Lung (tissue), 11 donors: ENCODE measurements at regions not wholly inside any gene's neighbourhood (a gene's known extent, or its start where the extent isn't known, plus 50 kb on each side); places are given as distances from the start of the nearest gene placed in this dataset.

Experiments used
- ATAC-seq: fragments of 200-7000 bp; cut with Tn5 transposase; one replicate; pipeline ENCODE4 v1.9.1; 2020; ENCODE audit warnings: moderate number of reproducible peaks; ENCODE audit not compliant: insufficient read depth, low FRiP score
- DNase-seq, 3 donors: peaks; one replicate each; pipeline ENCODE4 v3.0.0-alpha.2; 2013 to 2017
- H3K27ac ChIP-seq, 2 donors: one replicate each; pipeline ENCODE4 v1.5.1; 2013; ENCODE audit warnings: mild to moderate bottlenecking in 2 of 2, moderate library complexity in 2 of 2, control low read depth in 1 of 2, inconsistent platforms in 1 of 2, low read depth in 1 of 2, low read length in 1 of 2
- H3K27me3 ChIP-seq, 3 donors: one replicate each; pipeline ENCODE4 v1.5.1; 2013; ENCODE audit warnings: low read length in 2 of 3; ENCODE audit not compliant: control insufficient read depth in 3 of 3, insufficient read depth in 3 of 3
- H3K36me3 ChIP-seq, 4 donors: one replicate each; pipeline ENCODE4 v1.5.1; 2013; ENCODE audit warnings: low read length in 4 of 4, mild to moderate bottlenecking in 1 of 4, moderate library complexity in 1 of 4; ENCODE audit not compliant: control insufficient read depth in 4 of 4, insufficient read depth in 4 of 4
- H3K4me1 ChIP-seq, 5 donors: one replicate each; pipeline ENCODE4 v1.5.1; 2013; ENCODE audit warnings: low read length in 5 of 5, mild to moderate bottlenecking in 2 of 5, moderate library complexity in 1 of 5; ENCODE audit not compliant: control insufficient read depth in 5 of 5, insufficient read depth in 5 of 5
- H3K4me3 ChIP-seq: one replicate; pipeline ENCODE4 v1.5.1; 2013; ENCODE audit warnings: mild to moderate bottlenecking, control low read depth, moderate library complexity
- H3K9ac ChIP-seq, 2 donors: one replicate each; pipeline ENCODE4 v1.5.1; 2013; ENCODE audit warnings: low read length in 2 of 2, control low read depth in 1 of 2; ENCODE audit not compliant: insufficient read depth in 1 of 2
- H3K9me3 ChIP-seq, 4 donors: one replicate each; pipeline ENCODE4 v1.5.1; 2013; ENCODE audit warnings: low read length in 3 of 4, mild to moderate bottlenecking in 1 of 4, moderate library complexity in 1 of 4; ENCODE audit not compliant: control insufficient read depth in 4 of 4, insufficient read depth in 3 of 4
- WGBS, 2 donors: extraction: QIAGEN DNeasy Blood & Tissue Kit; methylation state at CpG; one replicate each; pipeline ENCODE4 v1.1.7; 2013; 5-methylcytosine and 5-hydroxymethylcytosine counted together
- TF ChIP-seq, protein P1 (sequence below): IDR thresholded peaks from 2 replicates; pipeline ENCODE4 v1.5.1; 2012; ENCODE audit warnings: mild to moderate bottlenecking; ENCODE audit errors: control extremely low read depth, extremely low read depth
- donor health status: control.
- donor health status: control.
- donor health status: Bipolar disorder and iron deficiency.
- donor health status: healthy.
- donor health status: DM: yes; HTN: yes; CAD: no.

- ATAC-seq: no peak
- Histone ChIP-seq H3K36me3 (no peaks in the 10 kb centered on the region), H3K4me1 (peaks cover 0 to 4% (median 0%) of the 10 kb centered on the region in 5 donors), H3K9me3 (no peaks in the 10 kb centered on the region), H3K4me3 (no peak overlapping the region), H3K9ac (no peak overlapping the region), H3K27ac (no peak overlapping the region), H3K27me3 (no peaks in the 10 kb centered on the region)
- WGBS, 2 donors: 77 to 87% methylated on average over 12 of the region's 12 CpGs
- no peak for DNase-seq
- TF ChIP-seq, protein P1, sequence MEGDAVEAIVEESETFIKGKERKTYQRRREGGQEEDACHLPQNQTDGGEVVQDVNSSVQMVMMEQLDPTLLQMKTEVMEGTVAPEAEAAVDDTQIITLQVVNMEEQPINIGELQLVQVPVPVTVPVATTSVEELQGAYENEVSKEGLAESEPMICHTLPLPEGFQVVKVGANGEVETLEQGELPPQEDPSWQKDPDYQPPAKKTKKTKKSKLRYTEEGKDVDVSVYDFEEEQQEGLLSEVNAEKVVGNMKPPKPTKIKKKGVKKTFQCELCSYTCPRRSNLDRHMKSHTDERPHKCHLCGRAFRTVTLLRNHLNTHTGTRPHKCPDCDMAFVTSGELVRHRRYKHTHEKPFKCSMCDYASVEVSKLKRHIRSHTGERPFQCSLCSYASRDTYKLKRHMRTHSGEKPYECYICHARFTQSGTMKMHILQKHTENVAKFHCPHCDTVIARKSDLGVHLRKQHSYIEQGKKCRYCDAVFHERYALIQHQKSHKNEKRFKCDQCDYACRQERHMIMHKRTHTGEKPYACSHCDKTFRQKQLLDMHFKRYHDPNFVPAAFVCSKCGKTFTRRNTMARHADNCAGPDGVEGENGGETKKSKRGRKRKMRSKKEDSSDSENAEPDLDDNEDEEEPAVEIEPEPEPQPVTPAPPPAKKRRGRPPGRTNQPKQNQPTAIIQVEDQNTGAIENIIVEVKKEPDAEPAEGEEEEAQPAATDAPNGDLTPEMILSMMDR: no peak
Observed at GRCh38 chr10:3418926-3419325, 246.3 kb upstream of the PITRM1 start.

DNA sequence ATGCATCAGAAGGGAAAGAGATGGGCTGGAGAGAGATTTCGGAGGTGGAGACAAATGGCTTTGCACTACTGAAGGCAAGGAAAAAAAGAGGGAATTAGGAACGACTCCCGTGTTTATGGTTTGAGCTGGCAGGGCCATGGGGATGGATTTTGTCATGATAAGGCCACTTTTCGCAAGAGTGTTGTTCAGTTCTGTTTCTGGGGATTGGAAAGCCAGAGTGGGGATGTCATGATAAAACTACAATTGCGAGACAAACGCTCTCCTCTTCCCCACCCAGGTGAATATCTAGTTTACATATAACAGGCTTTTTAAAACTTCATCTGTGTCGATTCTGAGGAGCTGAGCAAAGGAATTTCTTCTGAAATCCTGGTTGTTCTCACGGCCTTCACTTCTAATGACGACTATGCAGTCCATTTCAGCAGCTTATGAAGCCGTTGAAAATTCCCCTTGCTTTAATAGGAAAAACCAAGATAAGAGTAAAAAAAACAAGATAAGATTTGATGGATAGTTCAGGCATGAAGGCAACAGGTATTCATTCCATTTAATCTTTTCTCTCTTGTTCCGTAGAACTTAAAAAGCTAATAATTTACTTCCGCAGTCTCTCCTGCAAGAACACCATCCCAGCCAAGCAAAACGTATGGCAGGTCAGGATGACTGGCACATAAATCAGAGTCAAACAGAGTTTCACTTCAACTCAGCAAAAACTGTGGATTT is 245.6 kb upstream of the PITRM1 start:
- no peak for ATAC-seq
- no peak overlapping the region for H3K9ac ChIP-seq
- TF ChIP-seq, protein P1: no peak
- H3K27ac ChIP-seq: no peak overlapping the region
- DNase-seq: peak in 1 of 3 donors; percentile 16
- H3K27me3 ChIP-seq: no peaks in the 10 kb centered on the region
- H3K4me3 ChIP-seq: no peak overlapping the region
- peaks cover 0 to 4% (median 0%) of the 10 kb centered on the region in 5 donors for H3K4me1 ChIP-seq
- H3K36me3 ChIP-seq: no peaks in the 10 kb centered on the region
- no peaks in the 10 kb centered on the region for H3K9me3 ChIP-seq
- WGBS, 2 donors: 79 to 84% methylated on average over 13 of the region's 13 CpGs

DNA sequence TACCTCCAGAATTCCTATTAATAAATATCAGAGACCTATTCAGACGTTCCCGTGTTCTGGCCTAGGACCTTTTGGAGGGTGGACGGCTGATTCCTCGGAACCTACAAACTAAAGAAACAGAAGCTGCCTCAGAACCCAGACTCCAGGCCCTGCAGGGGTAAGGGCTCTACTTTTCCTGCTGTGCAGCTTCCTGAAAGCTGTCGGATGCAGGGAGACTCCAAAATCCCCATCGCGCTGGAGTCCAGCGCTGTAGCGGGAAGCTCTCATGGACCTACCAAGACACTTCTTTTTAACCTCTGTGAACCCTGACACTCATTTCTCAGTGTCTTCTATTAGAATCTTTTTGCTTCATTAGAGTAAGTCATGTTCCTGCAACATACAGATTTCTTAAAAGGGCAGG is 244.5 kb upstream of the PITRM1 start:
- Histone ChIP-seq H3K9ac (no peak overlapping the region), H3K36me3 (no peaks in the 10 kb centered on the region), H3K9me3 (no peaks in the 10 kb centered on the region), H3K27ac (no peak overlapping the region), H3K27me3 (no peaks in the 10 kb centered on the region), H3K4me1 (peaks cover 0 to 4% (median 0%) of the 10 kb centered on the region in 5 donors), H3K4me3 (no peak overlapping the region)
- ATAC-seq: no peak
- WGBS, 2 donors: 95 to 96% methylated on average over 9 of the region's 9 CpGs
- TF ChIP-seq, protein P1: no peak
- no peak for DNase-seq
